HFF-Myc (cell line): ENCODE measurements at regions not wholly inside any gene's neighbourhood (a gene's known extent, or its start where the extent isn't known, plus 50 kb on each side); places are given as distances from the start of the nearest gene placed in this dataset.

Experiments
- DNase-seq: peaks from one replicate; pipeline ENCODE4 v3.0.0-alpha.2; 2011; ENCODE audit warnings: low read depth; ENCODE audit errors: extremely low read depth
- H3K4me3 ChIP-seq: replicated peaks from 2 replicates; pipeline ENCODE4 v1.5.1; 2011; ENCODE audit warnings: low read depth, mild to moderate bottlenecking, control low read depth, low read length
- CTCF ChIP-seq: IDR thresholded peaks from 2 replicates; pipeline ENCODE4 v1.5.1; 2012; ENCODE audit warnings: mild to moderate bottlenecking, low read depth, low read length, control low read depth; ENCODE audit errors: missing control alignments

- no peak overlapping the region for H3K4me3 ChIP-seq
- TF ChIP-seq CTCF, result no peak
- no peak for DNase-seq
These were observed 590.6 kb downstream of the EPHA7 start for GRCh38 chr6:92828788-92829187.

- no peak overlapping the region for H3K4me3 ChIP-seq
These were observed 592.3 kb downstream of the EPHA7 start for GRCh38 chr6:92827104-92827503.

DNA sequence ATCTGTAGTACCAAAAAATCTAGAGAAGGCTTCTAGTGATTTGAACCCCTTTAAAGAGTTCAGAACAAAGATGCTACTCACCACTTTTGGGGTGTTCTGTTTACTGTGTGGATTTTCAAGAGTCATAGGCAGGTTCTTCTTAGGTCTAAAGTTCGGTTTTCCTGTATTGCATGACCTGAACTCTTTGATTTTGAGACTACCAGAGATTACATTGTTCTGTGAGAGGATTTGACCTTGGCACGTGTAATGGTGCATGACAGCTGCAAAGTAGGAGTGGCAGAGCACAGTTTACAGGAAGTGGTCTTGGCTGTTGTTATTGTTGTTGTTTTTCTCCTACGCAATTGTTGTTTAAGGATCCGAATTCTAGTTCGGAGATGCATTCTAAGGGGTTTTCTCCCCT, 592.7 kb downstream of the EPHA7 start:
- DNase-seq, result no peak
- no peak for TF ChIP-seq CTCF
- H3K4me3 ChIP-seq, result no peak overlapping the region

More at GRCh38 chr6:92827104-92827503, 592.3 kb downstream of the EPHA7 start:
- DNase-seq, result no peak
- TF ChIP-seq CTCF, result no peak

GRCh38 chr6:92822222-92822621, 597.1 kb downstream of the EPHA7 start:
- no peak overlapping the region for H3K4me3 ChIP-seq
- no peak for DNase-seq
- no peak for TF ChIP-seq CTCF

DNA sequence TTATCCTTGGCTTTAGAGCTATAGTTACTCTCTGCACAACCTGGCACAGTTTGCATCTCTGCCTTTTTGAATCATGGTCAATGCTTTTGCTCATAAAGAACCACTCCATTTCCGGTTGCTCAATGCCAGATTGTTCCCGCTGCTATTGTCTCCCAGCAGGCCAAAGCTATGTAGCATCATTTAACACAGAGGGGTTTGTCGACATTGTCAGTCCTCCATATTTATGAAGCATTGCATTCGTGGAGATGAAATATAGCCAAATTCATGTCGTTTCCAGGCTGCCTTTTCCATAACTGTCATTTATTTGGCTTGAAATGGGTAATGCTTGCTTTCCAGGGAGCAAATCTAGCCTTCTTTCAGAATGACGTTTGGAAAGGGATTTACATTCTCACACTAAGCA, 598.8 kb downstream of the EPHA7 start:
- no peak for DNase-seq
- TF ChIP-seq CTCF, result no peak

DNA sequence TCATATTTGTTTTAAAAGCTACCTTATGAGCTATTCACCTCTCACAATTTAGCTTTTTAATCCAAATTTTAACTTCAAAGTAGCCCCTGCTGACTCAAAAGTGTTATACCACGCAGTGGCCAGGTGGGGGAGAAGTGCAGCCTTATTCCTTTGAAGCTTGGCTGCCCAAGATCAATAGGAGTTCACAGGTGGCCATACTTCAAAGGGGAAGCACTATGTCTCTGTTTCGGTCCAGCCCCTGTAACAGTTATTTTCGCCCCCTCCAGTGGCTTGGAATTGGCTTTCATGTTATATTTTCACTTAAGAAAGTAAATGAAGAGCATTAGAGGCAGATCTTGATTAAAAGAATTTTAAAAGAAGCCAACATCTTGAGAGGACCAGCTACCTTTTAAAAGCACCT, 608.4 kb downstream of the EPHA7 start:
- no peak for TF ChIP-seq CTCF
- H3K4me3 ChIP-seq, result no peak overlapping the region
- no peak for DNase-seq

More for the DNA sequence above, 598.8 kb downstream of the EPHA7 start:
- no peak overlapping the region for H3K4me3 ChIP-seq

DNA sequence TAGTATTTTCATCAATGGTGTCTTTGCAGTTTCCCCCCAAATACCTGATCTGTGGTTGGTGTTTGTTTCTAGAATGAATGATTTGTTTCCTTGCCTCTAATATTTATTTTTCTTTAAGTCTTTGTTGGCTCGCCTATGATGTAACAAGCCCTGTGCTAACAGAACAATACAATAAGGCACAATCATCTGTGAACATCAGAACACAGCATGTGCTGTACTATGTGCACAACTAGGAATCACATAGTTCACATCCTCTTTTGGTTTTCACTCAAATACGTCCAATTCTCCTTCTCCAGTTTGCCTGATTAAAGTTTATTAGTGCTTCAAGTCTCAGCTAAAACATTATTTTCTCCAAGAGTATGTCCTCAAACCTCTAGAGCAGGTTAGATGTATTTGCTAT, 613.1 kb downstream of the EPHA7 start:
- no peak for TF ChIP-seq CTCF
- DNase-seq, result no peak

More for the DNA sequence above, 613.1 kb downstream of the EPHA7 start:
- no peak overlapping the region for H3K4me3 ChIP-seq
